ENCODE measurements at regions not wholly inside any gene's neighbourhood (a gene's known extent, or its start where the extent isn't known, plus 50 kb on each side); places are given as distances from the start of the nearest gene placed in this dataset.

DNA sequence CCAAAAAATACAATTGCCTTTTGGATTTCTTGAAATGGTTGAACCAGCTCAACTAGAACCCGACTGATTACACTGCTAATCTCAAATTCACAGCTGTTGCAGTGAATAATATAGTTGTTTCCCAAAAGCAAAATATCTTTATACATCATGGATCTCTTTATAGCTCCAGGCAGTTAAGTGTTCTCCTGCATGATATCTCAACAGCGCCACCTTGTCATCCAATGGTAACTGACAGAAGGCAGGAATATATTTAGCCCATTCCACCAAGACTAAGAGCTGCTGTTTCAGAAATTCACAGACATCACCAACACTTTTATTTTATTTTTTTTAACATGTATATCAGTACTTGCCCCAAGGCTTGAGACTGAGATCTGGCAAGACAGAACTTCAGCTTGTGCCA, 1141.0 kb upstream of the PRR20A start:
- WGBS, 2 donors = 65 to 67% methylated on average over 2 of the region's 2 CpGs
- Histone ChIP-seq H3K4me1 (no peaks in the 10 kb centered on the region), H3K27ac (no peak overlapping the region), H3K27me3 (no peaks in the 10 kb centered on the region), H3K4me3 (no peak overlapping the region), H3K9me3 (no peaks in the 10 kb centered on the region), H3K36me3 (replicated peaks in 1 of 2; ENCODE audit: insufficient read depth in 1 of 2, low read depth in 2 of 2) (no peaks in the 10 kb centered on the region)
- ATAC-seq = no peak
- intact Hi-C loops (cut with DNase I) = no loop called here
- no peak for DNase-seq
- TF ChIP-seq CTCF (IDR thresholded peaks at IDR 0.05) (no peak), POLR2A (IDR thresholded peaks at IDR 0.05) (no peak)

DNA sequence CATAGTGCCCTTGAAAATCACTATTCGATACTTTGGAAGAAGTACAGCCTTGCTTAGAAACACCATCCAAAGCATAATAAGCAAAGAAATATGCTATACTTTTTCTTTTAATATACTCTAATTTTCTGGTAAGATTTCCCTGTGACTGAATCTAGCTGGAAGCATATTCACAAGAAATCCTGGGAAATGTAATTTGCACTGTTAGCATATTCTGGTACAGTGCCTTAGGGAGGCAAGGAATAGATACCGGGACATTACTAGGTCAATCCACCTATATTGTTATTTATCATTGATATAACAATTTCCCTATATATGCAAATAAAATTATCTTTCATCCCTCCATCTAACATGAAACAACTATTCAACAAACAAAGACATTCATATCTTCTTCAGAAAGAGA, 1131.3 kb upstream of the PRR20A start:
- Histone ChIP-seq H3K4me3 (no peak overlapping the region), H3K36me3 (replicated peaks in 1 of 2; ENCODE audit: insufficient read depth in 1 of 2, low read depth in 2 of 2) (no peaks in the 10 kb centered on the region), H3K9me3 (no peaks in the 10 kb centered on the region), H3K27me3 (no peaks in the 10 kb centered on the region), H3K27ac (no peak overlapping the region), H3K4me1 (no peaks in the 10 kb centered on the region)
- TF ChIP-seq CTCF (IDR thresholded peaks at IDR 0.05) = no peak
- no peak for TF ChIP-seq POLR2A (IDR thresholded peaks at IDR 0.05)
- no peak for DNase-seq
- ATAC-seq = no peak
- 76 to 82% methylated on average over 2 of the region's 2 CpGs for WGBS, 2 donors
- intact Hi-C loops (cut with DNase I) = no loop called here

DNA sequence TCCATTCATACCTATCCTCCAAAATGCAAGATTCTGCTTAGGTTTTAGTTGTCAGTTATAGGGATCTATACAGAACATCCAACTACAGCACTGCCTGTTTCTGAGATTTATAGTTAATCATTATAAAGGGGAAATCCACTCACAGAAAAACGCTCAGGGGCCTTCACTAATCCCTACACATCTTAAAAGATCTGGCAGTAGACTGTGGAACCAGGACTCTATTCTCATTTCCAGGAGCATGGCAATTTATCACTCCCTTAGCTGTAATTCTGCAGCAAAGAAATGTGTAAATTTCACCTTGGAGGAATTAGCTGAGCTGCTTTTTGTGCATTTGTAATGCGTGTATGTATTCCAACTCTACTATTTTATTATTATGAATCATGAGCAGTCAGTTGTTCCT, 1128.1 kb upstream of the PRR20A start:
- Histone ChIP-seq H3K9me3 (no peaks in the 10 kb centered on the region), H3K4me1 (no peaks in the 10 kb centered on the region), H3K4me3 (no peak overlapping the region), H3K36me3 (replicated peaks in 1 of 2; ENCODE audit: insufficient read depth in 1 of 2, low read depth in 2 of 2) (no peaks in the 10 kb centered on the region), H3K27me3 (no peaks in the 10 kb centered on the region), H3K27ac (no peak overlapping the region)
- intact Hi-C loops (cut with DNase I) = no loop called here
- 46 to 48% methylated on average over 2 of the region's 2 CpGs for WGBS, 2 donors
- DNase-seq (no peak), ATAC-seq (no peak)
- no peak for TF ChIP-seq POLR2A (IDR thresholded peaks at IDR 0.05)

GRCh38 chr13:56015919-56016318, 1124.8 kb upstream of the PRR20A start:
- 48% methylated on average over 2 of the region's 2 CpGs for WGBS, 2 donors
- Histone ChIP-seq H3K4me1 (no peaks in the 10 kb centered on the region), H3K9me3 (no peaks in the 10 kb centered on the region), H3K4me3 (no peak overlapping the region), H3K27me3 (no peaks in the 10 kb centered on the region), H3K27ac (no peak overlapping the region), H3K36me3 (replicated peaks in 1 of 2; ENCODE audit: insufficient read depth in 1 of 2, low read depth in 2 of 2) (no peaks in the 10 kb centered on the region)
- DNase-seq = no peak
- TF ChIP-seq POLR2A (IDR thresholded peaks at IDR 0.05) (no peak), CTCF (IDR thresholded peaks at IDR 0.05) (no peak)
- intact Hi-C loops (cut with DNase I) = no loop called here
- ATAC-seq = no peak

DNA sequence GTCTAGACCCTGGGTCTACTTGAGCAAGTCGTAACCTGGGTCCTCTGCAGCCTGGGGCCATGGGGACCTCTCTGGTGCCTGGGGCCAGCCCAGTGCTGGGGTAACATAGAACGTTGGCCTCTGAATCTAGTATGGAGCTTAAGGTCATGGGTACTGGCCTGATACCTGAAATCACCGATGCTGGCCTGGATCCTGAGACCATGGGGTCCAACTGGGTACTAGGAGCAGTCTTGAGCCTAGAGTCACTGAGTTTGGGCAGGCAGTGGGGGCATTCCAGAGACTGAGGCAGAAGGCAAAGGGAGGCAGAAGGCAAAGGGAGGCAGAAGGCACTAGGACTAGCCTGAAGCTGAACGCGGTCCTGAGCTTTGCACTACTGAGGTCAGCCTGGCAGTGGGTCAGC, 1121.1 kb upstream of the PRR20A start:
- intact Hi-C loops (cut with DNase I) = no loop called here
- Histone ChIP-seq H3K27me3 (no peaks in the 10 kb centered on the region), H3K27ac (no peak overlapping the region), H3K4me3 (no peak overlapping the region), H3K36me3 (replicated peaks in 1 of 2; ENCODE audit: insufficient read depth in 1 of 2, low read depth in 2 of 2) (no peaks in the 10 kb centered on the region), H3K4me1 (no peaks in the 10 kb centered on the region), H3K9me3 (no peaks in the 10 kb centered on the region)
- DNase-seq = no peak
- no peak for TF ChIP-seq POLR2A (IDR thresholded peaks at IDR 0.05)
- TF ChIP-seq CTCF (IDR thresholded peaks at IDR 0.05) = no peak
- ATAC-seq = no peak
- WGBS, 2 donors = 72 to 83% methylated on average over 4 to 5 of the region's 5 CpGs
